ENCODE measurements at regions not wholly inside any gene's neighbourhood (a gene's known extent, or its start where the extent isn't known, plus 50 kb on each side); places are given as distances from the start of the nearest gene placed in this dataset.
A peak's percentile ranks its signal among the peaks of the same experiment; 100 is the strongest.
"Not testable (repeated sequence)": the region's sequence is repeated elsewhere in the genome, so short reads cannot be mapped to it uniquely, and the experiment has no call there.

- no peak for ATAC-seq
- 89% methylated on average over 2 of the region's 2 CpGs for WGBS
- no peaks in the 10 kb centered on the region for H3K4me1 ChIP-seq (ENCODE audit: control insufficient read depth, insufficient read depth, low read length)
Measured at GRCh38 chr1:121544500-121544899, 359.7 kb downstream of the SRGAP2C start.

DNA sequence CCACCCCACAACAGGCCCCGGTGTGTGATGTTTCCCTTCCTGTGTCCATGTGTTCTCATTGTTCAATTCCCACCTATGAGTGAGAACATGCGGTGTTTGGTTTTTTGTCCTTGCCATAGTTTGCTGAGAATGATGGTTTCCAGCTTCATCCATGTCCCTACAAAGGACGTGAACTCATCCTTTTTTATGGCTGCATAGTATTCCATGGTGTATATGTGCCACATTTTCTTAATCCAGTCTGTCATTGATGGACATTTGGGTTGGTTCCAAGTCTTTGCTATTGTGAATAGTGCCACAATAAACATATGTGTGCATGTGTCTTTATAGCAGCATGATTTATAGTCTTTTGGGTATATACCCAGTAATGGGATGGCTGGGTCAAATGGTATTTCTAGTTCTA lies 361.1 kb downstream of the SRGAP2C start:
- H3K4me3 ChIP-seq (ENCODE audit: low read length); H3K4me1 ChIP-seq (ENCODE audit: control insufficient read depth, insufficient read depth, low read length); H3K9me3 ChIP-seq (ENCODE audit: control insufficient read depth, low read length); H3K27ac ChIP-seq (ENCODE audit: low read length); H3K27me3 ChIP-seq (ENCODE audit: control insufficient read depth, insufficient read depth); DNase-seq; intact Hi-C loops (cut with DNase I); ATAC-seq: not testable (repeated sequence)
- WGBS: 82% methylated on average over 3 of the region's 3 CpGs

More at GRCh38 chr1:121544500-121544899, 359.7 kb downstream of the SRGAP2C start:
- H3K27ac ChIP-seq (ENCODE audit: low read length): no peak overlapping the region
- H3K4me3 ChIP-seq (ENCODE audit: low read length): no peak overlapping the region
- intact Hi-C loops (cut with DNase I): no loop called here
- H3K9me3 ChIP-seq (ENCODE audit: control insufficient read depth, low read length): no peaks in the 10 kb centered on the region
- H3K27me3 ChIP-seq (ENCODE audit: control insufficient read depth, insufficient read depth): no peaks in the 10 kb centered on the region
- DNase-seq: no peak

GRCh38 chr1:121546830-121547591 lies 362.2 kb downstream of the SRGAP2C start:
- WGBS: 90% methylated on average over 3 of the region's 3 CpGs
- ATAC-seq: no peak

DNA sequence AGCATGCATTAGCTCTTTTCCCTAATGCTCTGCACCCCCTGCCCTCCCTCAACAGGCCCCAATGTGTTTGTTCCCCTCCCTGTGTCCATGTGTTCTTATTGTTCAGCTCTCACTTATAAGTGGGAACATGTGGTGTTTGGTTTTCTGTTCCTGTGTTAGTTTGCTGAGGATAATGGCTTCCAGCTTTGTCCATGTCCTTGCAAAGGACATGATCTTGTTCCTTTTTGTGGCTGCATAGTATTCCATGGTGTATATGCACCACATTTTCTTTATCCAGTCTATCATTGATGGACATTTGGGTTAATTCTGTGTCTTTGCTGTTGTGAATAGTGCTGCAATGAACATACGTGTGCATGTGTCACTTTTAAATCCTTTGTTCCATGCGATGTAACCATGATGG lies 363.0 kb downstream of the SRGAP2C start:
- intact Hi-C loops (cut with DNase I); H3K4me1 ChIP-seq (ENCODE audit: control insufficient read depth, insufficient read depth, low read length); H3K27me3 ChIP-seq (ENCODE audit: control insufficient read depth, insufficient read depth); H3K27ac ChIP-seq (ENCODE audit: low read length); H3K4me3 ChIP-seq (ENCODE audit: low read length); ATAC-seq; H3K9me3 ChIP-seq (ENCODE audit: control insufficient read depth, low read length); DNase-seq: not testable (repeated sequence)
- 93% methylated on average over 2 of the region's 2 CpGs for WGBS

More at GRCh38 chr1:121546830-121547591, 362.2 kb downstream of the SRGAP2C start:
- intact Hi-C loops (cut with DNase I): no loop called here
- no peak for DNase-seq
- Histone ChIP-seq H3K27me3 (ENCODE audit: control insufficient read depth, insufficient read depth) (no peaks in the 10 kb centered on the region), H3K4me1 (ENCODE audit: control insufficient read depth, insufficient read depth, low read length) (no peaks in the 10 kb centered on the region), H3K27ac (ENCODE audit: low read length) (no peak overlapping the region), H3K4me3 (ENCODE audit: low read length) (no peak overlapping the region), H3K9me3 (ENCODE audit: control insufficient read depth, low read length) (no peaks in the 10 kb centered on the region)

- intact Hi-C loops (cut with DNase I); H3K27ac ChIP-seq (ENCODE audit: low read length); H3K27me3 ChIP-seq (ENCODE audit: control insufficient read depth, insufficient read depth); DNase-seq; H3K4me3 ChIP-seq (ENCODE audit: low read length); H3K9me3 ChIP-seq (ENCODE audit: control insufficient read depth, low read length); H3K4me1 ChIP-seq (ENCODE audit: control insufficient read depth, insufficient read depth, low read length); ATAC-seq: not testable (repeated sequence)
- WGBS: 85% methylated on average over 3 of the region's 3 CpGs
Measured at GRCh38 chr1:121550817-121551216, 366.0 kb downstream of the SRGAP2C start.

DNA sequence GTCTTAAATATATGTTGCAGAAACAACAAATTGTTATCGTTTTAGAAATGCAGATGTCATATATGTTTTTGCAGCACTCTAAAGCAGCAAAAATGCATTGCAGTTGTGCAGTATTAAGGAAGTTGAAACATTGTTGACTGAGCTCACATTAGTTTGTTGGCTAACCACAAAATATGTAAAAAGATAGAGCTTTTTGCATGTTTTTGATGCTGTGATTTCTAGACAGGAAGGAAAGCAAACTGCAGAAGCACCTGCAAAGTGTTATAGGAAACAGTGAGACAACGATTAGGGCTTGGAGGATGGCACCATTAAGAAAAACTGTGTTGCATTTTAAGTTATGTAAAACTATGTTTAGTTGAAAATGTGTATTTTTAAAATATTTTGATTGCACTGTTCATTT lies 366.7 kb downstream of the SRGAP2C start:
- H3K4me1 ChIP-seq (ENCODE audit: control insufficient read depth, insufficient read depth, low read length); H3K9me3 ChIP-seq (ENCODE audit: control insufficient read depth, low read length); H3K27me3 ChIP-seq (ENCODE audit: control insufficient read depth, insufficient read depth); DNase-seq; ATAC-seq; intact Hi-C loops (cut with DNase I); H3K4me3 ChIP-seq (ENCODE audit: low read length); H3K27ac ChIP-seq (ENCODE audit: low read length): not testable (repeated sequence)
- 70% methylated on average over 2 of the region's 2 CpGs for WGBS

DNA sequence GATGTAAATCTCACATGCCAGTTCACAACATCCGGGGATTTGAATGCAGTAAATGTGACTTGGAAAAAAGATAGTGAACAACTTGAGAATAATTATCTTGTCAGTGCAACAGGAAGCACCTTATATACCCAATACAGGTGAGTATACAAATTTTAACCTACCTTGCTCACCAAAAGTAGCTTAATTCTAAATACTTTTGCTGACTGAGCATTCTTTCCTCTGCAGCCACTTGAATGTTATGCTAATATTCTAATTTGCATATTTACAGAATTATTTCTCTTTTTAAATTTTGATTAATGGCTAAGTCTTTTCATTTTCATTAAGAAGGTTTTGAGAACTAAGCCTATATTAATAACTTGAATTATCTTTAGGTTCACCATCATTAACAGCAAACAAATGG lies 371.8 kb downstream of the SRGAP2C start:
- WGBS: 80% methylated on average over 1 of the region's 1 CpG
- H3K27me3 ChIP-seq (ENCODE audit: control insufficient read depth, insufficient read depth); DNase-seq; H3K4me3 ChIP-seq (ENCODE audit: low read length); H3K9me3 ChIP-seq (ENCODE audit: control insufficient read depth, low read length); H3K27ac ChIP-seq (ENCODE audit: low read length); H3K4me1 ChIP-seq (ENCODE audit: control insufficient read depth, insufficient read depth, low read length); ATAC-seq; intact Hi-C loops (cut with DNase I): not testable (repeated sequence)

GRCh38 chr1:121558034-121558433 lies 373.3 kb downstream of the SRGAP2C start:
- H3K9me3 ChIP-seq (ENCODE audit: control insufficient read depth, low read length); intact Hi-C loops (cut with DNase I); H3K4me3 ChIP-seq (ENCODE audit: low read length); H3K4me1 ChIP-seq (ENCODE audit: control insufficient read depth, insufficient read depth, low read length); H3K27me3 ChIP-seq (ENCODE audit: control insufficient read depth, insufficient read depth); ATAC-seq; DNase-seq; H3K27ac ChIP-seq (ENCODE audit: low read length): not testable (repeated sequence)
- 71% methylated on average over 1 of the region's 1 CpG for WGBS

DNA sequence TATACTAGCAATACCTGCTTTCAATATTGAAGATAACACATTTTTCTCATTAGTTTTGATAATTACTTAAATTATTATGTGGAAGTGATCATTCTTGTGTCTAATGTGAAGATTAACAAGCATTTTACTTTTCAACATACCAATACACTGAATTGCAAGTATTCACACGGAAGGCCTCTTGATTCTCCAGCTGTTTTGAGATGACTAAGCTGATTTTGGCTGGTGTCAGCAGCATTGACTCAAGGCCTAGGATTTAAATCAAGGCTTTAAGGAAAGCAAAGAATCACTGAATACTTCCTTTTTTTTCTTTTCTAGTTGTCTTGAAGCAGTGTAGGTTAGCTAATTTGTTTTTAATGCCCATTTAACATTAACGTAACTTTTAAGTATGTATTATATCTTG lies 373.7 kb downstream of the SRGAP2C start:
- intact Hi-C loops (cut with DNase I): no loop called here
- no peak overlapping the region for H3K4me3 ChIP-seq (ENCODE audit: low read length)
- H3K27ac ChIP-seq (ENCODE audit: low read length): no peak overlapping the region
- DNase-seq (peak in 1 of 3 donors; percentile 7), ATAC-seq (no peak)
- 50% methylated on average over 2 of the region's 2 CpGs for WGBS
- no peaks in the 10 kb centered on the region for H3K9me3 ChIP-seq (ENCODE audit: control insufficient read depth, low read length)
- H3K27me3 ChIP-seq (ENCODE audit: control insufficient read depth, insufficient read depth): no peaks in the 10 kb centered on the region
- H3K4me1 ChIP-seq (ENCODE audit: control insufficient read depth, insufficient read depth, low read length): no peaks in the 10 kb centered on the region

DNA sequence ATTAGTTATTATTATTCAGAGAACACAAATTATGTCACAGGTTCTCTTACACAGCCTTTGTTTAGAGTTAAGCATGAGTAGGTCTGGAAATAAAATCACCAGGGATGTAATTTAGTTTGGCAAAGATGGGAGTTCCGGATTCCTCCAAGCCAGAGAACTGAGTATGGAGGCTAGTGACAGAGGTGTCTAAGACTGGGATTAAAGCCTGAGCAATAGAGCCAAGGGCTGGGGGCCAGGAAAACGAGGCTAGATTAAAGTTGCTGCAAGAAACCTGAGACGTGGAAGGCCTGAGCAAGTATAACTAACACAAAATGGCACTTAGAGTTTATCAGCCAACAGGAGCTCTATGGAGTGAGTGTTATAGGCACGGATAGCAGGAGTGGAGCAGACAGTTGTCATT lies 381.6 kb downstream of the SRGAP2C start:
- 47% methylated on average over 4 of the region's 4 CpGs for WGBS
- Histone ChIP-seq H3K27me3 (ENCODE audit: control insufficient read depth, insufficient read depth) (no peaks in the 10 kb centered on the region), H3K4me1 (ENCODE audit: control insufficient read depth, insufficient read depth, low read length) (no peaks in the 10 kb centered on the region), H3K4me3 (ENCODE audit: low read length) (no peak overlapping the region), H3K27ac (ENCODE audit: low read length) (no peak overlapping the region), H3K9me3 (ENCODE audit: control insufficient read depth, low read length) (no peaks in the 10 kb centered on the region)
- peak in 2 of 3 donors; percentile 17 to 42 for DNase-seq
- intact Hi-C loops (cut with DNase I): no loop called here
- no peak for ATAC-seq

DNA sequence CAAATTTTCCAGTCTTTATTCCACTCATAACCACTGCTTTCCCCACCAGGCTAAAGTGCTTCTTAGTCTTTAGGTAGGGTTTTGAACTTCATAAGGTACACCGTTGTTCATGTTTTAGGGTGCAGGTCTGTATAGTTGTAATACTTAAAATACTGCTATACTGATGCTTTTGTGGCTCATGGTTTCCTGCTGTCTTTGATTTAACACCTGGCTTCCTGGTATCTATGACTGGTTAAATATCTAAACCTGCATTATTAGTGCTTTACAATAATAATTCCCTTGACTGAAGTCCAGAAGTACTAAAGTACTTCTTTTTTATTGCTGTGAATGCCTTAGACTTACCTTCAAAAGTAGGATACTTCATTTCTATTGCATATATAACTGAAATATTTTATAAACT lies 384.7 kb downstream of the SRGAP2C start:
- Histone ChIP-seq H3K9me3 (ENCODE audit: control insufficient read depth, low read length) (no peaks in the 10 kb centered on the region), H3K4me1 (ENCODE audit: control insufficient read depth, insufficient read depth, low read length) (no peaks in the 10 kb centered on the region), H3K27ac (ENCODE audit: low read length) (no peak overlapping the region), H3K4me3 (ENCODE audit: low read length) (no peak overlapping the region), H3K27me3 (ENCODE audit: control insufficient read depth, insufficient read depth) (no peaks in the 10 kb centered on the region)
- ATAC-seq (no peak), DNase-seq (no peak)
- intact Hi-C loops (cut with DNase I): no loop called here
- WGBS: 90% methylated on average over 1 of the region's 1 CpG

Measured in right cardiac atrium (tissue), 5 donors.